ES-I3 (cell line): ENCODE measurements at regions not wholly inside any gene's neighbourhood (a gene's known extent, or its start where the extent isn't known, plus 50 kb on each side); places are given as distances from the start of the nearest gene placed in this dataset.
"Not testable (repeated sequence)": the region's sequence is repeated elsewhere in the genome, so short reads cannot be mapped to it uniquely, and the experiment has no call there.

ENCODE experiments used
- H3K36me3 ChIP-seq: 2 replicates; pipeline ENCODE4 v1.6.1; 2013; ENCODE audit warnings: mild to moderate bottlenecking, low read length, control low read depth, moderate library complexity; ENCODE audit not compliant: insufficient read depth
- H3K4me1 ChIP-seq: 2 replicates; pipeline ENCODE4 v1.6.1; 2013; ENCODE audit warnings: mild to moderate bottlenecking, control low read depth, low read length; ENCODE audit not compliant: insufficient read depth
- H3K9ac ChIP-seq: 2 replicates; pipeline ENCODE4 v1.6.1; 2013; ENCODE audit warnings: low read depth, mild to moderate bottlenecking, low read length, moderate library complexity
- H3K9me3 ChIP-seq: 2 replicates; pipeline ENCODE4 v1.6.1; 2013; ENCODE audit warnings: mild to moderate bottlenecking, low read length, moderate library complexity; ENCODE audit not compliant: control insufficient read depth, insufficient read depth

GRCh38 chr12:58009405-58010195 is 68.2 kb downstream of the ATP23 start:
- H3K9ac ChIP-seq, result no peak overlapping the region
- no peaks in the 10 kb centered on the region for H3K4me1 ChIP-seq
- no peaks in the 10 kb centered on the region for H3K36me3 ChIP-seq
- H3K9me3 ChIP-seq, result no peaks in the 10 kb centered on the region

- no peaks in the 10 kb centered on the region for H3K36me3 ChIP-seq
- no peaks in the 10 kb centered on the region for H3K4me1 ChIP-seq
- no peaks in the 10 kb centered on the region for H3K9me3 ChIP-seq
- H3K9ac ChIP-seq, result no peak overlapping the region
These were observed 70.3 kb downstream of the ATP23 start for GRCh38 chr12:58011676-58012075.

GRCh38 chr12:58022379-58023020 is 81.1 kb downstream of the ATP23 start:
- not testable (repeated sequence) for H3K9ac ChIP-seq, H3K4me1 ChIP-seq, H3K36me3 ChIP-seq, H3K9me3 ChIP-seq

- Histone ChIP-seq H3K9ac (no peak overlapping the region), H3K9me3 (0 out of 2 replicates have a peak, but pooled peaks cover 2% of the 10 kb centered on the region), H3K4me1 (no peaks in the 10 kb centered on the region), H3K36me3 (no peaks in the 10 kb centered on the region)
These were observed 84.1 kb downstream of the ATP23 start for GRCh38 chr12:58025431-58025830.

DNA sequence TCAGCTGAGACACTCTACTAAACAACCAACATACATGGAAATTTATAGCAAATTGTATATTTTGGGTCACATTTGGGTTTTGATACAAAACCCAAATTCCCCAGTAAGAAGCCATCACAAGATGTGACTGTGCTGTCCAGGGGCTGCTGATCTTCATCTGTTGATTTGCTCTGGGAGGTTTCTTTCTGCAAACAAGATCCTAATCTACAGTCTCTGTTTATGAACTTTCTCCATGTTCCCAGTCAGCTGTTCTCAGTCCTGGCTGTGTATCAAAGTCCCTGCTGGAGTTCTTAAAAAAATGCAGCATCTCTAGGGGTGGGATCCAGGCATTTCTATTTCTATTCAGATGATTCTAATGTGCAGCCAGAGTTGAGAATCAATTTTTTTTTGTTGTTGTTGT is 85.1 kb downstream of the ATP23 start:
- Histone ChIP-seq H3K4me1 (no peaks in the 10 kb centered on the region), H3K9me3 (peaks cover 2% of the 10 kb centered on the region; the same call in 1 of the 2 replicates), H3K9ac (no peak overlapping the region), H3K36me3 (no peaks in the 10 kb centered on the region)

DNA sequence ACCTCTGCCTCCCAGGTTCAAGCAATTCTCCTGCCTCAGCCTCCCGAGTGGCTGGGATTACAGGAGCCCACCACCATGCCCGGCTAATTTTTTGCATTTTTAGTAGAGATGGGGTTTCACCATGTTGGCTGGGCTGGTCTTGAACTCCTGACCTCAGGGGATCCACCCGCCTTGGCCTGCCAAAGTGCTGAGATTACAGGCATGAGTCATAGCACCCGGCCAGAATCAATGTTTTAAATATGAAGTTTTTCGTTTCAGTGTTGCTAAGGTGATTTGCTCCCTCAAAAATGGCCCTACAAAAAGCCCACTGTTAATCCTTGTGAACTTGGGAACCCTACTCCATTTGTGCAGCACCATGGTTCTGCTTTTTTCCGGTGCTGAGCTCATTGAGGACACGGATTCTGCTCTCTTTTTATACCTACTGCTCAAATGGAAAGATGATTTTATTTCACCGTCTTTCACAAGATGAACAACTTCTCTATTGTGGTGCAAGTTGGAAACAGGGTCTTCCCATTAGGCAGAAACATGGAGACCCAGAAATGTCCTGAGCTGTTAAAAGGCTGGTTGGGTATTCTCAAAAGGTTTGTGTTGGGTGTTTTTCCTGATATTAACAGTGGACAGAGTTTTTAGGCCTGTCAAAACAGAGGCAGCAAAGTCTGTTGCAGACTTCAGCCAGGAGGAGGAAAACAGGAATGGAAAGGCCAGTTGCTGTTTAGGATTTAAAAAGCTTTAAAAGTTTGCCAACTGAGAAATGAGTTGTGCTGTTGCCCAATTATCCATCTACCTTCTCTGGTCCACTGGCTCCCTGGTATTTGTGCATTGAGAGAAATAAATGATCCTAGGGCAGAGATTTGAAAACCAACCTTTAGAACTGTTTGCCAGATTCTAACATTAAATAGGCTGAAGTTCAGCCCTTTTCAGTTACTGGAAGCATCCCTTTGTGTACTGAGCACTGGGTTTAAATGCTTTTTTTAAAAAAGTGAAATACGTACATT is 85.8 kb downstream of the ATP23 start:
- no peak overlapping the region for H3K9ac ChIP-seq
- no peaks in the 10 kb centered on the region for H3K36me3 ChIP-seq
- H3K9me3 ChIP-seq, result peaks cover 2% of the 10 kb centered on the region; the same call in 1 of the 2 replicates
- H3K4me1 ChIP-seq, result no peaks in the 10 kb centered on the region

GRCh38 chr12:58028294-58028693 is 86.9 kb downstream of the ATP23 start:
- Histone ChIP-seq H3K4me1 (no peaks in the 10 kb centered on the region), H3K9me3 (peaks cover 2% of the 10 kb centered on the region; the same call in 1 of the 2 replicates), H3K36me3 (no peaks in the 10 kb centered on the region), H3K9ac (no peak overlapping the region)

DNA sequence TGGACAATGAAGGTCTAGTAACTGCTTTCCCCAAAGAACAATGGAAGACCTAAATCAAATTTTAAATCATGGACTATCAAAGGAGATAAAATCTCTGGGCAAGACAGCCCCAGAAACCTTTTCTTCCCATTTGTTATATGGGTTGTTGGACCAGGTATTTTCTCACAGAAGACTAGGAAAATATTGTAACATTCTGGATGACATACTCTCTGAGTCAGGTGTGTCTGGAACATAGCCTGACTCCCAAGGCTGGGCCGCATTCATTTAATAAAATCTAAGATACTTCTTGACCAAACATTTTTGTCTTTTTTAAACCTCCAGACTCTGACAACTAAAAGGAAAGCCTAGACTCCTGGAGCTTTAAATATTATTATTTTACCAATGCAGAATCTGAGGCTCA is 87.9 kb downstream of the ATP23 start:
- Histone ChIP-seq H3K4me1 (no peaks in the 10 kb centered on the region), H3K9ac (no peak overlapping the region), H3K36me3 (no peaks in the 10 kb centered on the region; the same call in 1 of the 2 replicates), H3K9me3 (peaks cover 2% of the 10 kb centered on the region; the same call in 1 of the 2 replicates)

DNA sequence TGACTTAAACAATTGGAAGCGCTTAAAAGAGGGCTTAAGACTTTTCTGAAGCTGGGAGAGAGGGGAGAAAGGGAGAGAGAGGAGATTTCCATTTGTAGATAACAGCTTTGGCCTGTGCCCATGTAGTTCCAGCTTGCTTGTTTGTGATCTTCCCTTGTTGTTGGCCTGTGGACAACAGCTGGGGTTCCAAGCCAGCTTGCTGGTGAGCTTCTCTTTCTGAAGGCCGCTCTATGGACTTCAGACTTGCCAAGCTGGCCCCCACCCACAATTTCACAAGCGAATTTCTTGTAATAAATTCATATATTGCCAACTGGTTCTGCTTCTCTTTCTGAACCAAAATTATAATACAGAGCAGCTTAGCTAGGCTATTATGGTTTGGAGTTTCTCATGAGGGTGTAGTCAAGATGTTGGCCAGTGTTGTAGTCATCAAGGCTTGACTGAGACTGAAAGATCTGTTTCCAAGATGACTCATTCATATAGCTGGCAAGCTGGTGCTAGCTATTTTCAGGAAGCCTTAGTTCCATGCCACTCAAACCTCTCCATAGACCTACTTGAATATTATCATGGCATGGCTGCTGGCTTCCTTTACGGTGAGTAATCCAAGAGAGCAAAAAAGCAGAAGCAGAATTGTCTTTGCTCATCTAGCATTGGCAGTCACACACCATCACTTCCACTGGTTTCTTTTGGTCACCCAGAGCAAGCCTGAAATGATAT is 89.4 kb downstream of the ATP23 start:
- no peaks in the 10 kb centered on the region for H3K4me1 ChIP-seq
- no peak overlapping the region for H3K9ac ChIP-seq
- no peaks in the 10 kb centered on the region; the same call in 1 of the 2 replicates for H3K36me3 ChIP-seq
- H3K9me3 ChIP-seq, result no peaks in the 10 kb centered on the region; the same call in 1 of the 2 replicates

DNA sequence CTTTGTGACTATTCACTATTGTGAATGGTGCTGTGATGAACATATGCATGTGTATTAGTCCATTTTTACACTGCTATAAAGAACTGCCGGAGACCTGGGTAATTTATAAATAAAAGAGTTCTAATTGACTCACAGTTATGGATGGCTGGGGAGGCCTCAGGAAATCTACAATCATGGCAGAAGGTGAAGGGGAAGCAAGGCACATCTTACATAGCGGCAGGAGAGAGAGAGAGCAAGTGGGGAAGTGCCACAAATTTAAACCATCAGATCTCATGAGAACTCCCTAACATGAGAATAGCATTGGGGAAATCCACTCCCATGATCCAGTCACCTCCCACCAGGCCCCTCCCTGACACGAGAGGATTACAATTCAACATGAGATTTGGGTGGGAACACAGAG is 90.8 kb downstream of the ATP23 start:
- H3K4me1 ChIP-seq, result no peaks in the 10 kb centered on the region
- peaks cover 3% of the 10 kb centered on the region; the same call in 1 of the 2 replicates for H3K9me3 ChIP-seq
- H3K36me3 ChIP-seq, result no peaks in the 10 kb centered on the region; the same call in 1 of the 2 replicates
- no peak overlapping the region for H3K9ac ChIP-seq

- H3K9me3 ChIP-seq, result peaks cover 3% of the 10 kb centered on the region; the same call in 1 of the 2 replicates
- no peaks in the 10 kb centered on the region; the same call in 1 of the 2 replicates for H3K36me3 ChIP-seq
- H3K4me1 ChIP-seq, result no peaks in the 10 kb centered on the region
- H3K9ac ChIP-seq, result no peak overlapping the region
These were observed 92.5 kb downstream of the ATP23 start for GRCh38 chr12:58033831-58034230.

- no peaks in the 10 kb centered on the region for H3K4me1 ChIP-seq
- H3K36me3 ChIP-seq, result no peaks in the 10 kb centered on the region; the same call in 1 of the 2 replicates
- H3K9ac ChIP-seq, result no peak overlapping the region
- H3K9me3 ChIP-seq, result peaks cover 3% of the 10 kb centered on the region; the same call in 1 of the 2 replicates
These were observed 92.9 kb downstream of the ATP23 start for GRCh38 chr12:58034311-58034710.

DNA sequence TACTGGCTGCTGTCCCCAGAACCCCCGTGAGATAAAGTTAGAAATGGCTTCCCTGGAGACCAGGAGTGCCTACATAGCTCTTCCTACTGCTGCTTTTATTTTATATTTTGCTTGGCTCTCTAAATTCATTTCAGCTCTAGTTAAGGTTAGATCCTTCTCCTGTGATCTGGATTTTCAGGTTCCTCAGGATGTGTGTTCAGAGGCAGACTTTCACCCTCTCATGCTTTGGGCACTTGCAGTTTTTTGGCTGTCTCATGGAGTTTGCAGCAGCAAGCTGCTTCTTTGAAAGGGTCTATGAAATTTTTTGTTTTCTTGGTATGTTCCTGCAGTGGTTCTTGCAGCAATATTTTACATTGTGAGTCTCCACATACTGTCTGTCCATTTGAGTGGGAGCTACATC is 93.3 kb downstream of the ATP23 start:
- H3K9ac ChIP-seq, result no peak overlapping the region
- no peaks in the 10 kb centered on the region; the same call in 1 of the 2 replicates for H3K36me3 ChIP-seq
- H3K9me3 ChIP-seq, result peaks cover 3% of the 10 kb centered on the region; the same call in 1 of the 2 replicates
- H3K4me1 ChIP-seq, result no peaks in the 10 kb centered on the region
